ENCODE measurements at regions not wholly inside any gene's neighbourhood (a gene's known extent, or its start where the extent isn't known, plus 50 kb on each side); places are given as distances from the start of the nearest gene placed in this dataset.
A peak's percentile ranks its signal among the peaks of the same experiment; 100 is the strongest.

- H3K4me3 ChIP-seq, result no peak overlapping the region
- H3K27ac ChIP-seq, result no peak overlapping the region
- DNase-seq, result peak in 1 of 2 donors; percentile 42
- in situ Hi-C loops (cut with MboI; ENCODE audit: low sequenced_read_pairs in 4 of 4) (no loop called here), intact Hi-C loops (cut with DNase I; ENCODE audit: low total_unique reads) (no loop called here)
- H3K36me3 ChIP-seq, result no peaks in the 10 kb centered on the region
- ATAC-seq, result peak in 1 of 2 donors; percentile 60
- TF ChIP-seq POLR2A (IDR thresholded peaks at IDR 0.05) (no peak), CTCF (IDR thresholded peaks at IDR 0.05 in 4 of 5, conservative IDR thresholded peaks at IDR 0.05 in 1 of 5) (no peak)
- no peaks in the 10 kb centered on the region for H3K27me3 ChIP-seq
- no peaks in the 10 kb centered on the region for H3K9me3 ChIP-seq
- H3K4me1 ChIP-seq, result no peaks in the 10 kb centered on the region
Observed at GRCh38 chr13:51534041-51534817, 50.0 kb upstream of the WDFY2 start.
